ENCODE measurements at regions not wholly inside any gene's neighbourhood (a gene's known extent, or its start where the extent isn't known, plus 50 kb on each side); places are given as distances from the start of the nearest gene placed in this dataset.
A peak's percentile ranks its signal among the peaks of the same experiment; 100 is the strongest.

- FAIRE-seq (no peak), DNase-seq (ENCODE audit: low spot score) (no peak)
Observed at GRCh38 chr5:23368393-23368792, 139.0 kb upstream of the PRDM9 start.

- no peak for FAIRE-seq
- no peak for DNase-seq (ENCODE audit: low spot score)
Observed at GRCh38 chr5:23367874-23368273, 139.5 kb upstream of the PRDM9 start.

- DNase-seq (ENCODE audit: low spot score), result no peak
- no peak for FAIRE-seq
Observed at GRCh38 chr5:23353286-23353685, 154.1 kb upstream of the PRDM9 start.

DNA sequence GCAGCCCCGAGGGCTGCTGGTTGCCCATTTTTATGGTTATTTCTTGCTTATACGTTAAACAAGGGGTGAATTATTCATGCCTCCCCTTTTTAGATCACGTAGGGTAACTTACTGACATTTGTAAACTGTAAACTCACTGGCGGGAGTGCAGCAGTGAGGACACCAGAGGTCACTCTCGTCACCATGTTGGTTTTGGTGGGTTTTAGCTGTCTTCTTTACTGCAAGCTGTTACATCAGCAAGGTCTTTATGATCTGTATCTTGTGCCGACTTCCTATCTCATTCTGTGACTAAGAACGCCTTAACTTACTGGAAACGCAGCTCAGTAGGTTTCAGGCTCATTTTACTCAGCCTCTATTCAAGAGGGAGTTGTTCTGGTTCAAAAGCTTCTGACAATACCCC, 155.0 kb upstream of the PRDM9 start:
- no peak for DNase-seq (ENCODE audit: low spot score)
- peak; percentile 48 for FAIRE-seq

GRCh38 chr5:23343121-23343520, 164.3 kb upstream of the PRDM9 start:
- FAIRE-seq, result no peak
- DNase-seq (ENCODE audit: low spot score), result no peak

- DNase-seq (ENCODE audit: low spot score) (peak; percentile 30), FAIRE-seq (no peak)
Observed at GRCh38 chr5:23332650-23333251, 174.7 kb upstream of the PRDM9 start.

GRCh38 chr5:23330726-23331125, 176.7 kb upstream of the PRDM9 start:
- no peak for DNase-seq (ENCODE audit: low spot score)
- FAIRE-seq, result no peak

DNA sequence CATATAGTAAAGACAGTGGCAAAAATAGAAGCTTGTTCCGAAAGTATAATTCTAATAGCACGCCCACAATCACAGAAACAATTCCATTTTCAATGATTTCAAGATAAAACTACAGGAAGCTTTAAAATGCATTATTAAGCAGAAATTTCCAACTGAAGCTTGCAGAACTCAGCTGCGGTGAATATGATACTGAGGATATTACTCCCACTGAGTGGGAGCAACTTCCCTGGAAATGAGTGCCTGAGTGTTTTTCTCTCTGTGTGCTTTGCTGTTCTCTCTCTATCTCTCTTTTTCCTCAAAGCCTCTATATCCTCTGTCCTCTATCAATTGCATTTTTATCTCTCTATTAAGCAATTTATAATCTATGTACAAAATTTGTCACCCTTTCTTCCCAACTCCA, 187.5 kb upstream of the PRDM9 start:
- FAIRE-seq (no peak), DNase-seq (ENCODE audit: low spot score) (no peak)

- DNase-seq (ENCODE audit: low spot score), result no peak
- no peak for FAIRE-seq
Observed at GRCh38 chr5:23318960-23319359, 188.4 kb upstream of the PRDM9 start.

GRCh38 chr5:23318166-23318565, 189.2 kb upstream of the PRDM9 start:
- DNase-seq (ENCODE audit: low spot score) (no peak), FAIRE-seq (no peak)

DNA sequence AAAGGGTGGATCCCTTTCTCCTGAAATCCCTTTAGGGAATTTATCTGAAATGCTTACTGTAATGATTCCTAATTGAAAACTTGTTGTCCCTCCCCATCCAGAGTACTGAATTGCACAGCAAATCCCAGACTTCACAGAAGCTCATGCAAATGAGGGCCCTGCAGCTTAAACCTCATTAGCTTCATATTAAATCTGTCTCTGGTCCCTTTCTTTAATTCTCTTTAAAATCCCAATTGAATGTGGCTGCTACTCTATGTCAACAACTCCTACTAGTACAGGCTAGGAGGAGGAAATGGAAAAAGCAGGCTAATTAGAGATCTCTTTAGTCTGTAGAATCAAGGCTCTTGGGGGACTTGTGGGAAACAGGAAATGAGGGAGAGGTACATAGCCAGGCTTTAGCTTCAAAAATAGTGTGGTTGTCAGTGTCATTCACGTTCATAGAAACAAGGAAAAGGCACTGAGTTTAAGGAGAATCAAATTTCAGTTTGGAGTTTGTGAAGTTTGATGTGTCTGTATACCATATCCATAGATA, 191.3 kb upstream of the PRDM9 start:
- FAIRE-seq (no peak), DNase-seq (ENCODE audit: low spot score) (no peak)

- DNase-seq (ENCODE audit: low spot score) (peak; percentile 17), FAIRE-seq (no peak)
Observed at GRCh38 chr5:23314827-23315226, 192.6 kb upstream of the PRDM9 start.

DNA sequence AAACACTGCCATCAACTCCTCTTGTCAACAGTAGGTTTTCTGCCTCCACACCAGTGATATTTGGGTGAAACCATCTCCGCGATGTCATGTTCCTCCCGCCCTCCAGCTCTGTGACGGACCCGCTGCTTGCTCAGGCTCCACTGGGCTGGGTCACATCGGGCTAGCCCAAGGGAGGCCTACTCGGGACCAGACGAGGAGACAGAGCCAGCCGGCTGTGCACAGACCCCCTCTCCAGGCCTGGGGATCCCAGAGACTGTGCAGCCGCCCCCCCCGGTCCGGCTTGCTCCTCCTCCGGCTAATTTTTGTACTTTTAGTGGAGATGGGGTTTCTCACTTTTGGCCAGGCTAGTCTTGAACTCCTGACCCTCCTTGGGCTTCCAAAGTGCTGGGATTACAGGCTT, 202.4 kb upstream of the PRDM9 start:
- no peak for FAIRE-seq
- DNase-seq (ENCODE audit: low spot score), result no peak

DNA sequence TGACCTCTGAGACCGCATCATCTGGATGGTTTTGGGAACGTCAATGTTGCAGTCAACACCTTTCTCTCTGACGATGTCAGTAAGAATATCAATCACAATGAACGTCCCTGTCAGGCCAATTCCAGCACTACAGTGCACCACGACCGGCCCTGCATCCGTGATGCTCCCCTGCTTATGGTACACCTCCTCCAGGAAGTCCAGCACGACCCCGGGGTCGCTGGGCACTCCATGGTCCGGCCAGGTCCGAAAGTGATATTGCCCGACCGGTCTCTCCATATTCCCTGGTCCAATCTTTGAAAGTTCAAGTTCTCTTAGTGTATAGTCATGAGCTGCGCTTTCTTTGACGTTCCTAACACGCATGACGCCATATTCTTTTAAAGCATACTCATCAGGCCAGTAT, 203.6 kb upstream of the PRDM9 start:
- peak; percentile 40 for FAIRE-seq

GRCh38 chr5:23303435-23303834, 204.0 kb upstream of the PRDM9 start:
- no peak for FAIRE-seq
- no peak for DNase-seq (ENCODE audit: low spot score)

More for the DNA sequence above, 203.6 kb upstream of the PRDM9 start:
- DNase-seq (ENCODE audit: low spot score), result no peak

DNA sequence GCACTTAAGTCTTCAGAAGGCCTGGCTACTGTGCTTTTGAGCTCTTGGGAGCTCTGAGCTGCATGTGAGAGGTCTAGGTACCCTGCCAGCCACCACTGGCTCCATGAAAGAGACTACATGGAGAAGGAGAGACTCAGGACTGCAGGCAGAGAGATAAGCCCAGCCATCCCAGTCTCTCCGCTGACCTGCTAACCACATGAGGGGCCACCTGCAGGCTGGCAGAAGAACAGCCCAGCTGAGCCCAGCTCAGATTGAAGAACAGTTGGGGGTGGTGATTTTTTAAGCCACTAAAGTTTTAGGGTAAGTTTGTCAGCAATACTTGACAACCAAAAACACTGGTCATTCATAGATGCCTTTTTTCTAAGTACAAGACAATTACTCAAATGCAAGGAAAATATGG, 205.0 kb upstream of the PRDM9 start:
- no peak for FAIRE-seq

GRCh38 chr5:23289162-23289561, 218.2 kb upstream of the PRDM9 start:
- no peak for FAIRE-seq
- no peak for DNase-seq (ENCODE audit: low spot score)

More for the DNA sequence above, 205.0 kb upstream of the PRDM9 start:
- DNase-seq (ENCODE audit: low spot score), result no peak

DNA sequence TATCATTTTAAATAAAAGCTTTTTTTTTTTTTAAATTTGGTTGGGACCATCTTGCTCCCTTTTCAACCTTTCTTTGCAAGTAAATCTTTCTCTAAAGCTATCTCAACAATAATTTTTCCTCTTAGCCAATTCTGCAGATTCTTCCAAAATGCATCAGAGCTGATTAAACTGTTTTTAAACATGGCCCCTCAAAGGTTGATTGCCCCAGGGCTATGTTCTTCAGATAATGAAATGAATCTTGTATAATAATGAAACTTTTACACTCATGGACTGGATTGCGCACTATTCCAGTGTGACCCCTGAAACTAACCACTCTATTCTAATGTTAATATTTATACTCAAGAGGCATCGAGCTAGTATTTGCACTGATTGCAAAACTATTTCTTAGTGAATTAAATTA, 222.8 kb upstream of the PRDM9 start:
- FAIRE-seq (no peak), DNase-seq (ENCODE audit: low spot score) (no peak)

DNA sequence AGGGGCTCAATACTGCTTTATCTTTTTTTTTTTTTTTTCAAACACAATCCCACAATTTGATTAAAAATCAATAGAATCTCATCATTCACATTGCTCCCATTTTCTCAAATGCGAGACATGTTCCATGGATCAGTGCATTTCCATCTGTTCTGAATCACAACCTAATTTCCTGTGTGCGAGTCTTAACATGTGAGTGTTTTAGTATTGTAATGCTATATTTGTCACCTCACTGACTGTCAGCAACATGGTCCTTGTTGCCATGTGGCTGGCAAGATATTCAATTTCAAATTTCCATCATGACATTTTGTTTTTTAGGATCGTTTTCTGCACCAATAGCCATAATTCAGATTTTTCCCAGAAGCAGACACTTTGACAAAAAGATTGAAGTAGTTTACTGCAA, 233.2 kb upstream of the PRDM9 start:
- DNase-seq (ENCODE audit: low spot score), result no peak
- FAIRE-seq, result no peak

DNA sequence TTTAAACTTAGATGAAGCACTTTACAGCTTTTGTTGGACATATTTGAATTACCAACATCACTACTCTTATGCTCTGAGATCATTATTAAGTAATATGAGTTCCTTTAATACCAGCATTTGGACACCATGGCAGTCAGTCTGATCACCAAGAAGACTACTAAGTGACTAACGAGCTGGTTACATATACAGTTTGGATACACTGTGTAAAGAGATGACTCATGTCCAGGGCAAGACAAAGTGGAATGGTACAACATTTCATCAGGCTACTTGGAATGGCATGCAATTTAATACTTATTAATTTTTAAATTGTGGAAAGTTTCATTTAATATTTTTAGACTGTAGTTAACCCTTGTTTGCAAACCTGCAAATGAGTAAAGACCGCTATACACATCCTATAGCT, 237.4 kb upstream of the PRDM9 start:
- FAIRE-seq (no peak), DNase-seq (ENCODE audit: low spot score) (peak; percentile 10)

DNA sequence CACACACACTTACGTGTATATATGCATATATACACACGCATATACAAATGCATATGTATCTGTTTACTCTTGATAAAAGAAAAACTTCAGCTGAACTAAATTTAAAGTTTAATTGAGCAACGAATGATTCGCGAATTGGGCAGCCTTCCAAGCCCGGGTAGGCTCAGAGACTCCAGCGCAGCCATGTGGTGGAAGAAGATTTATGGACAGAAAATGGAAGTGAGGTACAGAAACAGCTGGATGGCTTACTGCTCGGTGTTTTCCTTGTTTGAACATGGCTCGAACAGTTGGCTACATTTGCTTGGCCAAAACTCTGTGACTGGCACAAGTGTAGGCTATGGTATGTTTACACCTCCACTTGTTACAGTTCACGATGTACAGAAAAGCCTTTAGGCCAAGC, 239.3 kb upstream of the PRDM9 start:
- DNase-seq (ENCODE audit: low spot score), result no peak
- FAIRE-seq, result no peak

DNA sequence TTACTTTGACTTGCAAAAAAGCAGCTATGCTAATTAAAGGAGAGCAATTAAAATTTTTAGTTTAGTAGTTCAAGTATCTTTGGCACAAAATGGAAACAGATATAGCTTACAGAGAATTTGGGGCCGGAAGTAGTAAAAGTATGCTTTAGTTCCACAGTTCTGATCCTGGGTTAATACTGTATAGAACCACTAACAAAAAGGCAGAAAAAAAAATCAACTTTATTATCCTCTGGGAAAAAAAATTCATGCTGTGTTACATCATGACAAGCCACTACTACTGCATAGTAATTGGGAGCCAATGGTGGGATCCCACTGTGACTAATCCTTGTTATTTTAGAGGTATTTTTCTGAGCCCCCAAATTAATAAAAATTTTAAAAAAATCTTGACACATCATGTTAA, 246.8 kb upstream of the PRDM9 start:
- DNase-seq (ENCODE audit: low spot score), result no peak
- no peak for FAIRE-seq

- FAIRE-seq, result peak; percentile 13
- peak; percentile 5 for DNase-seq (ENCODE audit: low spot score)
Observed at GRCh38 chr5:23257656-23258055, 249.8 kb upstream of the PRDM9 start.
